HG03064 (cell line): ENCODE measurements at regions not wholly inside any gene's neighbourhood (a gene's known extent, or its start where the extent isn't known, plus 50 kb on each side); places are given as distances from the start of the nearest gene placed in this dataset.
"Not testable (repeated sequence)": the region's sequence is repeated elsewhere in the genome, so short reads cannot be mapped to it uniquely, and the experiment has no call there.

Experiments
- ATAC-seq: cut with Tn5 transposase; IDR thresholded peaks from one replicate; pipeline ENCODE4 v1.9.1; 2021; ENCODE audit warnings: low read depth; ENCODE audit not compliant: unreplicated experiment

DNA sequence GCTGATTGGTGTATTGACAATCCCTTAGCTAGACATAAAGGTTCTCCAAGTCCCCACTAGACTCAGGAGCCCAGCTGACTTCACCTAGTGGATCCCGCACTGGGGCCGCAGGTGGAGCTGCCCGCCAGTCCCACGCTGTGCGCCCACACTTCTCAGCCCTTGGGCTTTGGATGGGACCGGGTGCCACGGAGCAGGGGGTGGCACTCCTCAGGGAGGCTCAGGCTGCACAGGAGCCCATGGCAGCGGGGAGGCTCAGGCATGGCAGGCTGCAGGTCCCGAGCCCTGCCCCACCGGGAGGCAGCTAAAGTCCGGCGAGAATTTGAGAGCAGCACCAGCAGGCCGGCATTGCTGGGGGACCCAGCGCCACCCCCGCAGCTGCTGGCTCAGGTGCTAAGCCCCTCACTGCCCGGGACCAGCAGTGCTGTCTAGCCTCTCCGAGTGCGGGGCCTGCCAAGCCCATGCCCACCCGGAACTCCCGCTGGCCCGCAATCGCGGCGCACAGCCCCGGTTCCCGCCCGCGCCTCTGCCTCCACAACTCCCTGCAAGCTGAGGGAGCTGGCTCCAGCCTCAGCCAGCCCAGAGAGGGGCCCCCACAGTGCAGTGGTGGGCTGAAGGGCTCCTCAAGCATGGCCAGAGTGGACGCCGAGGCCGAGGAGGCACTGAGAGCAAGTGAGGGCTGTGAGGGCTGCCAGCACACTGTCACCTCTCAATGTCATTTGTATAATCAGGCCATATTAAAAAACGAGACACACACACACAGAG, 437.2 kb downstream of the CSNK1G3 start:
- ATAC-seq: no peak

DNA sequence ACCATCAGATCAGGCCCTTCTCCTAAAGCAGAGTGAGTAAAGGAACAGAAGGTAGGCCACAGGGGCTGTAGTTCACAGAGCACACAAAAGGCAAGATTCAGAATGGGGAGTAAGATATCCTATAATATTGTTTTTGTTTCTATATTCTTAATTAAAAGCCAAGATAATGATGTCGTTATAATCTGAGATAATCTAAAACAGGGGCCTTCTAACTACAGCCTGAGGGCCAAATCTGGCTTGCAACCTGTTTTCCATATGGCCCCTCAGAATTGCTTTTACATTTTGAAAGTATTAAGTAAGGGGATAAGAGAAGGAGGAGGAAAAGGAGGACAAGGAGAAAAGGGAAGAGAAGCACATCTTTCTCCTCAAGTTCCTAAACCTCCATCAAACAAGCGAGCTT, 435.8 kb downstream of the CSNK1G3 start:
- ATAC-seq: no peak

DNA sequence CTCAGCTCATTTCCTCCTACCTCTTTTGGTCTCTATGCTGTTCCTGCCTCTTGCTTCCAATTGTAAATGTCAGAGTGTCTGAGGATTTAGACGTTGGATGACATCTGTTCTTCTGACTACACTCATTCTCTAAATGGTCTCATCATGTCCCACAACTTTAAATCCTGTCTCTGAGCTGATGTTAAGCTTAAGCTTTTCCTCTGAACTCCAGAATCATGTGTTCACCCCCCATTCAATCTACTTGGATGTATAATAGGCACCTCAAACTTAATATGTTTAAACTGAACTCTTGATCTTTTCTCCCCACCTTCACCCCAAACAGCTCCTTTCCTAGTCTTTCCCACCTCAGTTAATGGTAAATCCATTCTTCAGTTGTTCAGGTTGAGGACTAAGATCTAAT, 433.6 kb downstream of the CSNK1G3 start:
- ATAC-seq: no peak

DNA sequence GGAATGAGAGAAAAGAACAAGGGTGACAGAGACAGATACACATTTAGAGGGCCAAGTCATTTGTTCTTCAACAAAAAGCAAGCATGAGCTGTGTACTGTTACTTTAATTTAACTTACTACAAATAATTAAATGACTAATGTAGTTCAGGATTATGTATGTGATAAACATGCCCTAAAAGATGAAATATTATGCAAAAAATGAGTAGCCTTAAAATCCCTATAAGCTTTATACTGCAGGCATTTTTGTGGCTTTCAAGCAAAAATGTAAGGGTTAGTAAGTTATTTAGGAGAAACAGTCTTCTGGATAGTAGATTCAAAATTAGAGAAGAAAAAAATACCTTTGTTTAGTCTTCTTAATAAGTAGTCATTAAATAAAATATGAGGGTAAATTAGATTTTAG, 431.2 kb downstream of the CSNK1G3 start:
- ATAC-seq: no peak

DNA sequence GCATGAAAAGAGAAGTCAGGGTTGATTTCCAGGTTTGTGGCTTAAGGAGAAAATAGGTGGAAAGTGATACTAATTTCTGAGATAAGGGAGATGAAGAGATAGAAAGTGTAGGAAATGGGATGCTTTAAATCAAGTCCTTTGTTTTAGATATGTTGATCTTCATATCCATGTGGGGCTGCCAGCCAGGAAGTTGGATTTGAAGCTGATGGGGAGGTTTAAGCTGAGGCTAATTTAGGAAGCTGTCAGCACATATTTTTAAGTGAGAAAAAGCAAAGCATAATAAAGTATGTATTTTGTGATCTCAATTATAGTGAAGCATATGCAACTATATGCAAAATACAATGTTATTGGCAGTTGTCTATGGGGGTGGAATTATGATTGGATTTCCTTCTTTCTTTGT, 428.4 kb downstream of the CSNK1G3 start:
- no peak for ATAC-seq

DNA sequence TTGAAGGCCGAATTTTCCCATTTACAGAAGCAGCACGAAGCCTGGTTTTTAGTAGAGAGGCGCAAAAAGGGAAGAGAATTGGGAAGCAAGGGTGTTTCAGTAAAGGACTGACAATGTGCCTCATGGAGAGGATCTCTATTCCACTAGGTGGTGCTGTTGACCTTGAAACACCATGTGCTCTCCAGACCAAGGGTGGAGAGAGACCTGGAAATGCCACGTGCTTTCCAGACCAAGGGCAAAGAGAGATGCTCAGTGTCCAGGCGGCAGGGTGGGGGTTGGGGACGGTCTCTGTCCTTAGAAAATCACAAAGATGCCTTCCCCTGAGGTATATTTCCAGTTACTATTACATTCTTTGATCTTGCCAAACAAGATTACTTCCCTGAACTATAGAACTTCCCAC, 425.3 kb downstream of the CSNK1G3 start:
- no peak for ATAC-seq

DNA sequence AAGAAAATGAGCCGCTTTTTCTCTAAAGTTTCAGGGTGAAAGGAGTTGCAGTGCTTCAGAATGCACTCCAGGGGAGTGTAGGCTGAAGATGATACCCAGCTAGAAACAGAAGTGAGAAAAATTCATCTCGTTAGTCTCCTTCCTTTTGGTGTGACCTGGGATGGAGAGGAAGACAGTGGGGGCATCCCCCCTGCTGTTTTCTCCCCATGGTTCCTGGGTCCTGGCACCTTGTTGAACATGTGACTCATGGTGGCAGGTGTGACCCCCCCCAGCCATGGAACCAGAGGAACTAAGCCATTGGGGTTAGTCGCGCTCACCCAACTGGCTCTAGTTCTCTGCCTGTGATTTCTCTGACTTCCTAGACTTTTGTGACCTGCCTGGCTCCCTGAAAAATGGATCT, 424.6 kb downstream of the CSNK1G3 start:
- no peak for ATAC-seq

DNA sequence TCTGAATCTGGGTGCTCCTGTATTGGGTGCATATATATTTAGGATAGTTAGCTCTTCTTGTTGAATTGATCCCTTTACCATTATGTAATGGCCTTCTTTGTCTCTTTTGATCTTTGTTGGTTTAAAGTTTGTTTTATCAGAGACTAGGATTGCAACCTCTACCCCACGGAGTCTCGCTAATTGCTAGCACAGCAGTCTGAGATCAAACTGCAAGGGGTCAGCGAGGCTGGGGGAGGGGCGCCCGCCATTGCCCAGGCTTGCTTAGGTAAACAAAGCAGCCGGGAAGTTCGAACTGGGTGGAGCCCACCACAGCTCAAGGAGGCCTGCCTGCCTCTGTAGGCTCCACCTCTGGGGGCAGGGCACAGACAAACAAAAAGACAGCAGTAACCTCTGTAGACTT, 421.8 kb downstream of the CSNK1G3 start:
- ATAC-seq: not testable (repeated sequence)

DNA sequence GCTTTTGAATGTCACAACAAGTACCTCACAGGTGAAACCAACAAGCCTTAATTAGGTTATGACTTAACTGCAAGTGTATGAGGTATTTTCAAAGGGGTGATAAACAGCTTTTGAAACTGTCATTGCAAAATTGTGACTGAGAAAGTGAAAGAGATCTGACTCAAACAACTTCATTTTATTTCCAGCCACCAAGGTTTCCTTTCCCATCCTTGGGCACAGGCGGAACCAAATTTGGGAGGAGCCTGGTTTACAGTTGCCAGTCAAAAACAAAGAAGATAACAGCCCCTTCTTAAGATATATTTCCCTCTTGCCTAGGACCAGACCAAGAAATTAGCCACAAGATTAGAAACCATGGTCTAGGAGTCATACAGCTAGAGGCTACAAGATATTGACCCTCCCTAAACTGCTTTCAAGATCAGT, 417.1 kb downstream of the CSNK1G3 start:
- ATAC-seq: peak; percentile 57

DNA sequence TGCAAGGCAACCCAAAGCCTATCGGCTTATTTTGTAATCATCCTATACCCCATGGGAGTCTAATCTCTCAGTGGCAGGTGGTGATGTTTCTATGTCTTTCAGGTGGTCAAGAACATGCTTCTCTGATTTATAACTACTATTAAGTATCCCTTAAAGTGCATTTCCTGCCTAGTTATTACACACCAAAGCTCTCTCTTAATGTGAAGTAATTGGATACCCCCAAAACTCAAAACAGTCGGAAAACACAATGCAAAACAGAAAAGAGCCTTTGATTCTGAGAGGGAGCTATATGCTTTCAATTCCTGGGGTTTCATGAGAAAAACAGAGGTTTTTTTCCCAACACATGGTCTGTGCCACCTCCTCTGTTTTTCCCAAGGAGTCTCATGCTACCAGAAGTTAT, 416.4 kb downstream of the CSNK1G3 start:
- no peak for ATAC-seq

DNA sequence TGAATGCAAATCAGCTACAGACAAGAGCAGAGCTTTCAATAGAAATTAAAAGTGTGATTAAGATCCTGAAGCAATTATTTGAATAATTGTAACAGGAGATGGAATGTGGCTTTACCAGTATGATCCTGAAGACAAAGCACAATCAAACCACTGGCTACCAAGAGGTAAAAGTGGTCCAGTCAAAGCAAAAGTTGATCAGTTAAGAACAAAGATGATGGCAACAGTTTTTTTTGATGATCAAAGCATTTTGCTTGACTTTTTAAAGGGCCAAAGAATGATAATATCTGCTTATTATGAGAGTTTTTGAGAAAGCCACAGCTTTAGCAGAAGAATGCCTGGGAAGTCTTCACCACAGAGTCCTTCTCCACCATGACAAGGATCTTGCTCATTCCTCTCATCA, 409.2 kb downstream of the CSNK1G3 start:
- no peak for ATAC-seq

DNA sequence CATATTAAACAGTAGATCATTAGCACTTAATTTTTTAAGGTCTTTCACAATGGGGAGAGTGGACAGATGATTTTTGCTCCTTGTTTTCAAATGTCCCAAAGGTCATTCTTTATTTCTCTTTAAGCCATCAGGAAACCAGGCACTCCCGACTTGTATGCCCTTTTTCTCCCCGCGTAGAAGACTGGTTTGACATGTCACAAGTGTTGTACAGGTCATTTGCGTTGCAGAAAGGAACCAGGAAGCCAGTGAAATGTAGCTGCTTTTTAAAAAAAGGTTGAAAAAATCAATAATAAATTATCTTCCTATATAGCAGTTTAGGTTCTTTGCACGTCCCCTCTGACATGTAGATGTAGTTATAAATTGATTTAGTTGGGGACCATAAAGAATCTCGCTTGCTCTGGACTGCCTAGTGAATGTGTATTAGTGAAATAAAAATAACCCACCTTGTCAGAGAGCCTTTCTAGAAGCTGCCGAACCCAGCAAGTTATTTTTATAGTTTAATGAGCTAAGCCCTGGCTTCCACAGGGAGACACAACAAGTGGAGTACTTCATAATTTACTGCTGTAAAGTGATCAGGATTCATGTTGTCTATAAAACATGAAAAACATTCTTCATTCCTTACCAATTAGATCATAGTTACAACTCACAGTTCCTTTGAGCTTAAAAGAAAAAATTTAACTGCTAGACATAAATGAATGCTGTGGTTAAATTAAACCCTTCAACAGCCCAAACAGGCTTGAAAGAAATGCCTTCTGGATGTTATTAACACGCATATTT, 404.6 kb downstream of the CSNK1G3 start:
- ATAC-seq: no peak

DNA sequence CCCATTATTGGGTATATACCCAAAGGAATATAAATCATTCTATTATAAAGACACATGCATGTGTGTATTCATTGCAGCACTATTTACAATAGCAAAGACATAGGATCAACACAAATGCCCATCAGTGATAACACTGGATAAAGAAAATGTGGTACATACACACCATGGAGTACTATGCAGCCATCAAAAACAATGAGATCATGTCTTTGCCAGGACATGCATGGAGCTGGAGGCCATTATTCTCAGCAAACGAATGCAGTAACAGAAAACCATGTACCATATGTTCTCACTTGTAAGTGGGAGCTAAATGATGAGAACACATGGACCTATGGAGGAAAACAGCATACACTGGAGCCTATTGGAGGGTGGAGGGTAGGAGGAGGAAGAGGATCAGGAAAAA, 402.4 kb downstream of the CSNK1G3 start:
- no peak for ATAC-seq

DNA sequence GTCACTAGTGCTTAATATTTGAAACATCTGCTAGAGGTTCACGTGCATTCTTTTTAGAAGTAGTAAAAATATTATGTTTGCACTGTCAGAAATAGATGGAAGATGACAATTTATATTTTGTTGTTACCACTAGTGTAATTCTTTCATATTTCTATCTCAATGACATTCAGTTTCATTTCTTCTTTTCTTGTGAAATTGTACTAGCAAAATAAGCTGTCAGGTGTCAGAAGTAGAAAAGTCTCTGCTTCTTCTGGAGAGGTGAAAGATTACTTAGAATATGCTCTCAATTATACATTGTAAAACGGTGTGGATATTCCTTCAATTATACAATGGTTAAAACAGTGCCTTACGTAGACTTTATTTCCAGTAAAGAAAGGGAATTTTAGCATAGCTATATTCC, 395.4 kb downstream of the CSNK1G3 start:
- no peak for ATAC-seq

DNA sequence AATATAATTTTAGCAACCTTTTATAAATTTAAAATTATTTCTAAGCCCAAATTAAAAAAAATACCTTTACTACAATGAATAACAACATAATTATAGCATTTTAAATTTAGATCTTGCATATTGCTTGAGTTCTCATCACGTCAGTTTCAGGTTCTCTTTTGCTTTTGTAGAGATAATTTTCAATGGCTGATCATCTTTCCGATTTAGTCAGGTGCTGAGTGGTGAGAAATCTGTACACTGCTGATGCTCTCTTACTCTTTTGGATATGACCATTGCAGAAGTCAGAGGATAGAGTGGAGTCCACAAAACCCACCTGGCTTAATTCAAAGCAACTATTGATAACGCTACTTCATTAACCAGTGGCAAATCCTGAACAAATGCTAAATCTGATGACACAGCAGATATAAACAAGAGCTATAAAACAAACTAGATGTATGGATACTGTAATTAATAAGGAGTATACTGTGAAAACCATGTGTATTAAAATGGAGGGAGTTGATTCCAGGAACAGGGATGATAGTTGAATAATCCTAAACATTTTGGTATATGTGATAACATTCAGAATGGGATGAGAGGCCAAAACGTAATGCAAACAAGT, 394.8 kb downstream of the CSNK1G3 start:
- no peak for ATAC-seq

DNA sequence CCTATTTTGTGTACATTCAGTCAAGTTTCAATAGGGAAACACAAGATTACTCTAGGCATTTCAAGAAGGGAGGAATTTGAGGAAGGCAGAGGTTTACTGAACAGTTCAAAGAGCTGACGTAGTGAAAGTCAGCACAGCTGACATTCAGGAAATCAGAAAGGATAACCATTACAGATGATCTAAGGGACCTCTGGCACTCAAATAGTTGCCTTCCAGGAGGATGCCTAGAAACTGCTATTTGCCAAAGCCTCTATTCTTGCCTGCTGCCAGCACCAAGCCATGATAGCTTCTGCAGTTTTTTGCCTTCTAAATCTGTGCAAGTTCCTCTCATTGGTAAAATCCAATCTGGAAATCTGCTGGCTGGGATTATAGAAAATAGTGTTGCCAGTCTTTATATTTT, 373.1 kb downstream of the CSNK1G3 start:
- no peak for ATAC-seq

DNA sequence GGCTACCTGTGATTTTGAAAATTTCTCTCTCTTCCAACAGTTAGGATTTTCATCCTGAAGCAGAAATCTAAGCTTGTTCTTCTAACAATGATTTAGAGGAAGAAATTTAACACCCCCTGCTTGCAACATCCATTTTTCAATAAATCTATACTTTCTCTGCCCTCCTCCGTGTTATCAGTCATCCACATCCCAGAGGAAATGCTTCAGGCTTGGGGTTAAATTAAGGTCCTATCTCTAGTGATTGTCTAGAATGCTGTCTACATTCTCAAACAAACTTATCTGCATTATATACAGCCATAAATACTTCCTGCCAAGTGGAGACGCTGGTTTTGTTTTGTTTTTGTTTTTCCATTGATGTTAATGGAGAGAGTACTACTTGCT, 371.0 kb downstream of the CSNK1G3 start:
- no peak for ATAC-seq

DNA sequence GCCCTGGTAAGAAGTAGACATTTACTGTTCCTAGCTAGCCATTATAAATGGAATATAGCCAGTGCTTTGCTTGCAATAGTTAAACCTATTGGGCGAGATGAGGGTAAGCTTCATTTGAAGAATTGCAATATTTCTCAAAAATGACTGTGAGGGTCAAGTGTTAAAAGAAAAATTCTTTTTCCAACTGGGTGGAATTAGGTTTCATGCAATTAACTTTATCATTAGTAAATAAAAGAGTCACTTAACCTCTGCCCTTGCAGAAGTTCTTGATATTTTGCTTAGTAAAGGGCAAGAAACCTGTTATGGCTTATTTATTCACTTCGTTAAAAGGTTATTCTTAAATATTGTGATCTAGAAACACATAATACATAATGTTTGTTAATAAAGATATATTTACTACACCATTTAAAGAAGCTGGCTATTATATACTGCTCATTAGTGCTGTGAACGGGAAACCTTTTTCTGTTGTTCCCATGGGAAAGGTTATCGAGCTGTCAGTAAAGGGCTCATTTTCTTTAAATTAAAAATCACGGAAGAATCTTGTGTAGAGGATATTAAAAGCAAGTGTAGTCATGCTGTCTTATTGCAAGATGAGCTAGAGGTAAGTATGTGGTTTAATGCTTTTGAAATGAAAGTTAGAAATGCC, 370.5 kb downstream of the CSNK1G3 start:
- no peak for ATAC-seq

DNA sequence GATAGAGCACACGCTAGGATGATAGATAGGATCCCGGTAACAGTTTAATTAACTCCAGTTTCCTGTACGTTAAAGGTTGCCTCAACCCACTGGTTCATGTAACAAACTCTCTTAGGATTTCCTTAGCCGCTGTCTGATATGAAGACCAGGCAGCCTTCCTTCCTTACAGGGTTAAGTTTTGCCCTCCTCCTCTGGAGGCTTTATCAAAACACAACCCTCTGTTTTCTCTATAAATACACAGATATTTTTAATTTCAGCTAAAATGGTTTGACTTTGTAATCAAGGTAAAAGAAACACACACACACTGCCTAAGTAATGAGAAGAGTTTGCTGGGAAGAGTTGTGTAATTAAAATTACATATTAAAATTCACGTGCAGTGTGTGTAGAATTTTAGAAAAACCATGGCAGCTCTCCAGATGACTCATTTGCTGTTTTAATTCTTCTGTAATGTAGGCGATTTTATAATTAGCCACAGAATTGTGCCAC, 369.8 kb downstream of the CSNK1G3 start:
- no peak for ATAC-seq

DNA sequence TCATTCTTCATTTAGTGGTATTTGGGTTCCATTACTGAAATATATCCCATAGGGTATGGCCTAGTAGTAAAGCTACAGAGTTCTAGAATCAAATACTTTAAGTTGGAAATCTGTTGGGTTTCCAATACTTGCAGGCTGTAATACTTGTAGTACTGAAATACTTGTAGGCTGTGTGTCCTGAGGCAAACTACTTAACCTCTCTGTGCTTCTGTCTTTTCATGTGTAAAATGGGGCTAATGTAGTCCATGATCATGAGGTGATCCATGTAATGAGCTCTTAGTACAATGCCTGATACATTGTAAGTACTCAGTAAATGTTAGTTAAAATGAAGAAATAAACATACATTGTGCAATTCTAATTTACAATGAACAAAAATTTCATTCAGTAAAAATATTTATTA, 368.9 kb downstream of the CSNK1G3 start:
- no peak for ATAC-seq

DNA sequence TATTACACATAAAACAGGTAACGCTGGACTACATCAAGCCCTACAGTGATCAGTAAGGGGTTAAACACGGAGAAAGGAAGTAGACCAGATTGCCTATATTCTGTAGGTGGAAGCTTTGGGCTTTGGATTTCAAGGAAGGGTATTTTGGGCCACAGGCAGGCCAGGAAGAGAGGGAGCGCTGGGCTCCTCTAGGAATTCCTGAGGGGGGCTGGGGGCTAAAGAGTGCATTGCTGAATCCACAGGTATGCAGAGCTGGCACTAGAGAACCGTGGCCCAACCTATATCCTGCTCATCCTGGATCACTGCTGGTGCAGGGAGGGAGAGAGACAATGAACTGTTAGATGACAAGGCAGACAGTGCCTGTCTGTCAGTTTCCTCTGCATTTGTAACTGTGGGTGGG, 367.1 kb downstream of the CSNK1G3 start:
- ATAC-seq: no peak
